Activated CD8-positive, alpha-beta memory T cell treated with anti-CD3 and anti-CD28 coated beads, Interleukin-2, amount 50 U/mL, for 4 hours (primary cell): ENCODE measurements at regions not wholly inside any gene's neighbourhood (a gene's known extent, or its start where the extent isn't known, plus 50 kb on each side); places are given as distances from the start of the nearest gene placed in this dataset.

ENCODE experiments used
- DNase-seq: peaks from one replicate; pipeline ENCODE4 v3.0.0-alpha.2; 2020

- no peak for DNase-seq
Measured at GRCh38 chr10:113423981-113424721, 128.7 kb upstream of the HABP2 start.

- DNase-seq = no peak
Measured at GRCh38 chr10:113425008-113425407, 127.8 kb upstream of the HABP2 start.

- no peak for DNase-seq
Measured at GRCh38 chr10:113425541-113425951, 127.3 kb upstream of the HABP2 start.

GRCh38 chr10:113426181-113426877 lies 126.5 kb upstream of the HABP2 start:
- no peak for DNase-seq

GRCh38 chr10:113427236-113427735 lies 125.6 kb upstream of the HABP2 start:
- DNase-seq = no peak

- no peak for DNase-seq
Measured at GRCh38 chr10:113427811-113428558, 124.9 kb upstream of the HABP2 start.

- no peak for DNase-seq
Measured at GRCh38 chr10:113430634-113431397, 122.0 kb upstream of the HABP2 start.

- DNase-seq = no peak
Measured at GRCh38 chr10:113431398-113432160, 121.3 kb upstream of the HABP2 start.

- DNase-seq = no peak
Measured at GRCh38 chr10:113433711-113434110, 119.1 kb upstream of the HABP2 start.

- no peak for DNase-seq
Measured at GRCh38 chr10:113434315-113434714, 118.5 kb upstream of the HABP2 start.

GRCh38 chr10:113434950-113435349 lies 117.9 kb upstream of the HABP2 start:
- no peak for DNase-seq

GRCh38 chr10:113435881-113436280 lies 117.0 kb upstream of the HABP2 start:
- DNase-seq = no peak

GRCh38 chr10:113436851-113437250 lies 116.0 kb upstream of the HABP2 start:
- DNase-seq = no peak

GRCh38 chr10:113438652-113439051 lies 114.2 kb upstream of the HABP2 start:
- no peak for DNase-seq

GRCh38 chr10:113441220-113441619 lies 111.6 kb upstream of the HABP2 start:
- DNase-seq = no peak

- no peak for DNase-seq
Measured at GRCh38 chr10:113441686-113442270, 111.1 kb upstream of the HABP2 start.

- DNase-seq = no peak
Measured at GRCh38 chr10:113442336-113442735, 110.5 kb upstream of the HABP2 start.

GRCh38 chr10:113443141-113443925 lies 109.5 kb upstream of the HABP2 start:
- DNase-seq = no peak

GRCh38 chr10:113444766-113445365 lies 108.0 kb upstream of the HABP2 start:
- no peak for DNase-seq

GRCh38 chr10:113445736-113446135 lies 107.1 kb upstream of the HABP2 start:
- DNase-seq = no peak
